AG09319 (cell line): ENCODE measurements at regions not wholly inside any gene's neighbourhood (a gene's known extent, or its start where the extent isn't known, plus 50 kb on each side); places are given as distances from the start of the nearest gene placed in this dataset.

Source experiments
- DNase-seq: peaks from one replicate; pipeline ENCODE4 v3.0.0-alpha.2; 2010; ENCODE audit warnings: low read depth; ENCODE audit errors: extremely low read depth
- TF ChIP-seq, protein P1 (sequence below): IDR thresholded peaks from 2 replicates; pipeline ENCODE4 v1.5.1; 2011; ENCODE audit warnings: low read depth, mild to moderate bottlenecking, inconsistent platforms, low read length, moderate library complexity

DNA sequence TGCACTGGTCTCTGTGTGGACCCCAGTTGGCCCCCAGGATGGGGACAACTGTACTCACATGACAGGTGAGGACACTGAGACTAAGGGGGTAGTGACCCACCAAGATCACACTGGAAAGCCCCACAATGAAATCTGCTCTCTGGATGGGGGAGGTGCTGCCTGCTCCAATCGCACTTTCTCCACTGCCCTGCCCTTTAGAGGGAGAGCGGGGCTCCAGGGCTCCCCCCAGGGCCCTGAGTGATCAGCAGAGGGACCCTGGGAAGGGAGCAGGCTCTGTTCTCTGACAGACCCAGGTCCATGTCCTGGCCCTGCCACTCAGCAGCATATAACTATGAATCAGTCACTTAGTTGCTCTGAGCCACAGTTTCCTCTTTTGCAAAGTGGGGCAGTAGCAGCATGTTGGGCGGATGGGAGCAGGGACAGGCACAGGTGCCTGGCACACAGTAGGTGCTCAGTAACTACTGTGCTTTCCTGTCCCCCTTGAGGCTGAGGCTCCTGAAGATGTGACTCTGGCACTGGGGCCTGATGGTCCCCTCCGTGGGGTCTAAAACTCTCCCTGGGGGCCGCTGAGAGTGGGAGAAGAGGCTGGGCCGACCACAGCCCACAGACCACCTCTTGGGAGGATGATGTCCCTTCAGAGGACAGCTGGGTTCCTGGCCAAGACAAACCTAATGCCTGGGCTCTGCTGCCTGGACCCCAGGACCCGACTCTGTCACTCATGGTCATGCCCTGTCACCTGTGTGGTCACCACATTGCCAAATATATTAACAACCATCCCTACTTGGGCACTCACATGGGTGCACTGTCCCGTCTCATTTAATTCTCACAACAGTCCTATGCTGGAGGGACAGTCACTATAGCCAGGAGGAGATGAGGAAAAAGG is 222.7 kb downstream of the PTPRU start:
- TF ChIP-seq, protein P1, sequence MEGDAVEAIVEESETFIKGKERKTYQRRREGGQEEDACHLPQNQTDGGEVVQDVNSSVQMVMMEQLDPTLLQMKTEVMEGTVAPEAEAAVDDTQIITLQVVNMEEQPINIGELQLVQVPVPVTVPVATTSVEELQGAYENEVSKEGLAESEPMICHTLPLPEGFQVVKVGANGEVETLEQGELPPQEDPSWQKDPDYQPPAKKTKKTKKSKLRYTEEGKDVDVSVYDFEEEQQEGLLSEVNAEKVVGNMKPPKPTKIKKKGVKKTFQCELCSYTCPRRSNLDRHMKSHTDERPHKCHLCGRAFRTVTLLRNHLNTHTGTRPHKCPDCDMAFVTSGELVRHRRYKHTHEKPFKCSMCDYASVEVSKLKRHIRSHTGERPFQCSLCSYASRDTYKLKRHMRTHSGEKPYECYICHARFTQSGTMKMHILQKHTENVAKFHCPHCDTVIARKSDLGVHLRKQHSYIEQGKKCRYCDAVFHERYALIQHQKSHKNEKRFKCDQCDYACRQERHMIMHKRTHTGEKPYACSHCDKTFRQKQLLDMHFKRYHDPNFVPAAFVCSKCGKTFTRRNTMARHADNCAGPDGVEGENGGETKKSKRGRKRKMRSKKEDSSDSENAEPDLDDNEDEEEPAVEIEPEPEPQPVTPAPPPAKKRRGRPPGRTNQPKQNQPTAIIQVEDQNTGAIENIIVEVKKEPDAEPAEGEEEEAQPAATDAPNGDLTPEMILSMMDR = no peak
- no peak for DNase-seq

DNA sequence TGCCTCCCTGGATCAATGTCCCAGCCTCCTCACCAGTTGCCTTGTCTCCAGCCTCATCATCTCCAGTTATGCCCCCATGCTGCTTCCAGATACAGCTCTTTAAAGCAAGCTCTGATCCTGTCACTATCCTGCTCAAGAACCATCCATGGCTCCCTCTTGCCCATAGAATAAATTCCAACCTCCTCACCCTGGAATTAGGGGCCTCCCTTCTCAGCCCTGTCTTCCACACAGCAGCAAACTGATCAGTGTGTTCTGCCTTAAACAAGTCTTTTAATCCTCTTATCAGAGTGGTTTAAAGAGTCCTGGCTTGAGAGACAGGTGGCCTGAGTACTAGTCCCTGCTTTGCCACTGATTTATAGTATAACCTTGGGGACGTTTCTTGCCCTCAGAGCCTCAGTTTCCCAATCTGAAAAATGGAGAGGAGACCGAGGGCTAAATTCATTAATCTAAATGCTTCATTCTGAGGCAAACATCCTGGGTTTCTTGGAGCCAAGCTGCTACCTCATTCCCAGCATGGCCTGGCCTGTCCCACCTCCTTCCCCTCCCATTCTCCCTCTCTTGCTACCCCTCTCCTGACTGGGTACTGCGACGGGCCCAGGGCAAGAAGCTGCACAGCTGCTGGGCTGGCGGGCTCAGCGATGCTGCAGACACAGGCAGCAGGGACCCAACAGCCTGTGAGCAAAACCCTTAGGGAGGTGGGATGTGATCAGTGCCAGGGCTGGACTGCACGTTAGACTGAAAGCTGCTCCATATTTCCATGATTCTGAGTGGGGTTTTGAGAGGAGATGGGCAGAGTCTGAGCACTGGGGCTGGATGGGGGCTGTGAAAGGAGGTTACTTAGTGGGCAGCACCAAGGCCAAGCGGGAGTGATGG is 221.4 kb downstream of the PTPRU start:
- no peak for DNase-seq
- TF ChIP-seq, protein P1 = no peak

DNA sequence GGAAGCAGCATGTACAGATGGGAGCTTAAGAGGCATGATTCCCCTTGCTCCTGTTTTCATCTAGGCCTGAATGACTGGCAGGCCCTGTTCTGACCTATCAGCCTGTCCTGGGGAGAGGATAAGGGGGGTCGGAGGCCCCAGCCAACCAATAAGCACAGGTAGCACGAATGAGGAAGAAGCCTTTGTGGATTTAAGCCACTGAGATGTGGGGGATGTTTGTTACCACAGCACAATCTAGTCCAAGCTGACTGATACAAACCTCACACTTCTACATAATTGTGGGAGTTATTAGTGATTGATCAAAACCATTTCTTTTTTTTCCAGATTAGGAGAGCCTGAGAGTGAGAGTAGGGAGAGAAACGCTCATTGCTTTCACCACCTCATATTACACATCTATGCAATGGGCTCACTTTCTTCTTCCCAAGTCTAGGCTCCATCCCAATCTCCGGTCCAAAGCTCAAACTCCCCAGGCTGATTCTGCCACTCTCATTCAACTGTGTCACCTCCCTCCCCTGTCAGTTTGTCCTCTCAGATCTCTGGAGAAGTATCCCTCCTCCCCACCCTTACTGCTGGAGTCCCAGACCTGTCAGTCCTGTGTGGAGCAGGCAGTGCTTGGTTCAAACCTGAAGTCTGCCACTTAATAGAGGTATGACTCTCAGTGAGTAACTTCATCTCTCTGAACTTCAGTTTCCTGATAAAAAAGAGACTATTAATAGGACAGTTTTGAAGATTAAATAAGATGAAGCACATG is 220.5 kb downstream of the PTPRU start:
- no peak for DNase-seq
- TF ChIP-seq, protein P1 = no peak

DNA sequence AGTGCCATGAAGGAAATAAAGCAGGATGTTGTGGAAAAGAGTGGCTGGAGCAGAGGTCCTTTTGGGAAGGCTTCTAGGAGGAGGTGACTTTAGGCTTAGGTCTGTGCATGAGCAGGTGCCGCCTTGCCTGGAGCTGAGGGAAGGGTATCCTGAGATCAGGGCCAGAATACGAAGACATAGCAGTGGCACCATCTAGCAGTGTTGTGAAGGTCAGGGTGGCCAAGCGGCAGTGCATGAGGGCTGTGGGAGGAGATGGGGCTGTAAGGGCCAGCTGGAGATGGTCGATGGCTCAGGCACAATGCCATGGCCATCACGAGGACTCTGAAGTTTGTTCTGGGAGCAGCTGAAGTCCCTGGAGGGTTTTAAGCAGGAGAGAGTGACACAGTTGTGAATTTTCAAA is 219.5 kb downstream of the PTPRU start:
- DNase-seq = no peak
- TF ChIP-seq, protein P1 = no peak

DNA sequence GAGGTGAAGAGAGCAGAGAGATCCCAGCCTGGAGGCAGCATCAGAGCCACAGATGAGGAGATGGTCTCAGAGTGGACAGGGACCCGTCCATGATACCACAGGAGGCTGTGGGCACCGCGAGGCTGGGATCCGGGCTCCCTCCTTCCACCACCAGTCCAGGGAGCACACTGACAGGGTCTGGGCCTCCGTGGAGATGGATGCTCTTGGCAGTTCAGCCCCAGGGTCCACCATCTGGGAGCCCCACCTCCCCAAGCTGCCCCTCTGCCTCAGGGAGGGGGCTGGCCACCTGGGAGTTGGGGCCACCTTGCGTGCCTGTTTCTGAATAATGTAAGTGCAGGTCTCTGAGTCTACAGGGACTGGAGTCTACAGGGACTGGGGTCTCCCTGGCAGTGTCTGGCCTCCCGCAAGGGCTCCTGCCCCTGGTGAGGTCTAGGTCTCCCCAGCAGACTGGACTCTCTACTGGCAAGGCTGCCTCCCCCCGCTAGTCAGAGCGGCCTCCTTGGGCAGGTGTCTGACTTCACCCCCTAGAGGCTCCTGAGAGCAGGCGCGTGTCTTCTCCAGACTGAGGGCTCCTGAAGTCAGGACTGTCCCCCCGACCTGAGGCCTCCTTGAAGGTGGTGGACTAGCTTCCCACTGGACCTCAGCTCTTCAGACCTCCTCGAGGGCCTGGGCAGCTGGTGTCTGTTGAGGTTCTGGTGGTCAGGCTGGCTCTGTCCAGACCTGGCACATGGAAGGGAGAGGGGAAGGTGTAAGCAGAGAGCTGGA is 218.5 kb downstream of the PTPRU start:
- TF ChIP-seq, protein P1 = no peak
- DNase-seq = no peak

DNA sequence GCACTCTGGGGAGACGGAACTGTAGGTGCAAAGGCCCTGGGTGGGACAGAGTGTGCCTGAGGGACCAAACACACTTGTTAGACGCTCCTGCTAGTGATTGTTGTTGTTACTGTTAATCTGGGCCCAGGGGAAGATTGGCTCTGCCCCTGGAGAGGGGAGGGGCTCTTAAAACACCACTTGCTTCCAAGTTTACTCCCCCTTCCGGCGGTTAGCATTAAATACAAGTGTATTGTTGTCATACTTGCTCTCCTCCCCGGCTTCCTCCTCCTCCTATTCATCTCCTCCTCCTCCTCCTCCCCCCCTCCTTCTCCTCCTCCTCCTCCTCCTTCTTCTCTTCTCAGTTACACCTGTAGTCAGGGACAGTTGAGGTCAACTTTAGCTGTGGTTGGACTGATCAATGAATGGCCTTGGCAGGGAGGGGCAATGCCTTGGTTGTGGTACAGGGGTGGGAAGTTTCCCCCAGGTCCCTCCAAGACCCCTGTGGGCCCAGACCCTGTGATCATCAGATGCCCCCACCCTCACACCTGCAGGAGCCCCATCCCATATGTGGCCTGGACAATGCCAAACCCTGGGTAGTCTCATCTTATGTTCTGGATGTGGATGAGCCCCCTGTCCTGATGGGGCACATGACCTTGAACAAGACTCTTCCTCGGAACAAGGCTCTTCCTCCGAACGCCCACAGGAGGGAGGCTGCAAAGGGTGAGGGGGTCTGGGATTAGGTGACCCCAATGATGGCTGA is 217.3 kb downstream of the PTPRU start:
- peak; percentile 14 for DNase-seq
- TF ChIP-seq, protein P1 = peak; percentile 25
